GM13976 (cell line): ENCODE measurements at regions not wholly inside any gene's neighbourhood (a gene's known extent, or its start where the extent isn't known, plus 50 kb on each side); places are given as distances from the start of the nearest gene placed in this dataset.

Source experiments
- DNase-seq: peaks from one replicate; pipeline ENCODE4 v3.0.0; 2012; ENCODE audit warnings: low spot score
- in situ Hi-C: fragments of 300-500 bp; cut with MboI; formaldehyde crosslinking; loops from one replicate; pipeline ENCODE4 v1.12.0; 2022; ENCODE audit warnings: low sequenced_read_pairs, mixed read lengths, inconsistent platforms; ENCODE audit not compliant: unreplicated experiment
- TF ChIP-seq, protein P1 (sequence below): IDR thresholded peaks from 2 replicates; pipeline ENCODE4 v1.5.1; 2012; ENCODE audit warnings: borderline replicate concordance, mild to moderate bottlenecking; ENCODE audit not compliant: insufficient read depth; ENCODE audit errors: extremely low read depth, missing control alignments, control extremely low read depth

DNA sequence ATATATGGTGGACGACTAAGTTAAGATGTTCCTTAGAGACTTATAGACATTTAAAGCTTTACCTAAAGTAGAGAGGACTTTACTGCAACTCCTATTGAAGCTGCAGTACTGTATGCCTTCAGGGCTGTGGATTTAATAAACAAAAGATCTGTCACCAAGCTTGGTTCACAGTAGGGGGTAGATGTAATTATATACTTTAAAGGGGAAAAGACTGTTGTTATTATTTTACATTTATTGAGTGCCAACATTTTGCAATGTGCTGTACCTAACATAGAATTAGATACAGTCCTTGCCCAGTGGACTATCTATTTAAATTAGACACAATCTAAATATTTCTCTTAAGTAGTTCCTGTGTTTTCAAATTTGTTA, 67.2 kb downstream of the SLIT2 start:
- DNase-seq: no peak
- TF ChIP-seq, protein P1, sequence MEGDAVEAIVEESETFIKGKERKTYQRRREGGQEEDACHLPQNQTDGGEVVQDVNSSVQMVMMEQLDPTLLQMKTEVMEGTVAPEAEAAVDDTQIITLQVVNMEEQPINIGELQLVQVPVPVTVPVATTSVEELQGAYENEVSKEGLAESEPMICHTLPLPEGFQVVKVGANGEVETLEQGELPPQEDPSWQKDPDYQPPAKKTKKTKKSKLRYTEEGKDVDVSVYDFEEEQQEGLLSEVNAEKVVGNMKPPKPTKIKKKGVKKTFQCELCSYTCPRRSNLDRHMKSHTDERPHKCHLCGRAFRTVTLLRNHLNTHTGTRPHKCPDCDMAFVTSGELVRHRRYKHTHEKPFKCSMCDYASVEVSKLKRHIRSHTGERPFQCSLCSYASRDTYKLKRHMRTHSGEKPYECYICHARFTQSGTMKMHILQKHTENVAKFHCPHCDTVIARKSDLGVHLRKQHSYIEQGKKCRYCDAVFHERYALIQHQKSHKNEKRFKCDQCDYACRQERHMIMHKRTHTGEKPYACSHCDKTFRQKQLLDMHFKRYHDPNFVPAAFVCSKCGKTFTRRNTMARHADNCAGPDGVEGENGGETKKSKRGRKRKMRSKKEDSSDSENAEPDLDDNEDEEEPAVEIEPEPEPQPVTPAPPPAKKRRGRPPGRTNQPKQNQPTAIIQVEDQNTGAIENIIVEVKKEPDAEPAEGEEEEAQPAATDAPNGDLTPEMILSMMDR: no peak
- in situ Hi-C loops: no loop called here

DNA sequence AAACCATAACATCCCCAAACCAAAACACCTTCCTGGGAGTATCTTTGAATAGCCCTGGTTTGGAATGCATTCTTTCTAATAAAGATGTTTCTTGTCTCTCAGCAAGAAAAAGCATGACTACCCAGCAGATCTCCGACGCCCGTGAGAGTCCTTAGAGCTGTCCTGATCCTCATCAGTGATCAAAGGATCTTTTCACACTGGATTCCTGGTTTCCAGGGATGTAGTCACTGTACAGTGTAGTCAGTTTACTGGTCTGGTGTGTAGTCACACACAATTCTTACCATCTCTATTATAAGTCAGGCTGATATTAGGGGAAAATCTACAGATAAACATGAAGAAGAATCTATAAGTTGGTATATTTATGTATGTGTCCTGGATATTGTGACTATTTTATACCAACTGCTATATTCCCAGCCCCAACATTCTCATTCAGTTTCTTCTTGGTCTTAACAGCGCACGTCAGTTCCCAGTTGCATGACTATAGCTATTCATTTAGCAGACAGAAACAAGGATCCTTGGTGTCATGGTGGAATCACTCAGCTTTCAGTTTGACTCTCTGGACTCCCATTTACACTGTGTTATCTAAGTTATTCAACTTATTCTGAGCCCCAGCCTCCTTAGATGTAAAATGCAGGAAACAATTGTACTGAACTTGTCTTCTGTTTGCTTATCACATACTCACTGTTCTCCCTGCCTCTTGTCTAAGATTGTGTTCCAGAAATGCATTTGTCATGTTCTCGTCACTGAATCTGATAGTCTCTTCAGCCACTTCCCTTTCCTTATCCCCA, 68.3 kb downstream of the SLIT2 start:
- in situ Hi-C loops: no loop called here
- TF ChIP-seq, protein P1: no peak
- no peak for DNase-seq

DNA sequence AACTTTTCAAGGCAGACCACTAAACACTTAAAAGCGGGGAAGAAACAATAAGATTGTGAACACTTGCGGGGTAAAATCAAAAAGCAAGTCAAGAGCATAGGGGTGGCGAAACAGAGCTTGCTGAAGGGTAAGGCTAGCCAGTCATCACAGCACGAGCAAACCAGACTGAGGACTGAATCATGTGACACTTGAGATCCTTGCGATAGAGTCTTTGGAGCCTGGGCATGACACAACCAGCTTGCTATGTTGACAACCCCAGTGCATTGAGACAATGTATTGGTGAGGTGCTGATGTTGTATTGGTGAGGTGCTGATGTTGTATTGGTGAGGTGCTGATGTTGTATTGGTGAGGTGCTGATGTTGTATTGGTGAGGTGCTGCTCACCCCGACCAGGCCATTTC, 72.3 kb downstream of the SLIT2 start:
- no peak for DNase-seq
- TF ChIP-seq, protein P1: no peak
- in situ Hi-C loops: no loop called here

DNA sequence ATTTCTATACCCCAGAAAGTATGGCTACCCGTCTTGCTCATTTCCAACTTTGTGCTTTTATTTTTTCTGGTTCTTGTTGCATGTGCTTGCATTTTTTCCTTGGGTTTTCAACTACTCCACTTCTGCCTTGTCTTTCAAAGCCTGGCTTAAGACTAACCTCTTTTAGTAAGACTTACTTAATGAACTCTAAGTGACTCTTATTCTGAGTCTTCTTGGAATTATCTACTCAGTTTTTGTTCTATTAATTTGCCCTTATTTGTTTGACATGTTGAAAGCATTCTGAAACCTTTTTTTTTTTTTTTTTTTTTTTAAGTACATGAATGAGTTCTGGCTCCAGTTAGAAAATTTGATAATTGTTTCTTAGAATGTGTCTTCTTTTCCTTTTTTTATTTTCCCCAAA, 74.8 kb downstream of the SLIT2 start:
- in situ Hi-C loops: no loop called here
- TF ChIP-seq, protein P1: no peak
- no peak for DNase-seq

DNA sequence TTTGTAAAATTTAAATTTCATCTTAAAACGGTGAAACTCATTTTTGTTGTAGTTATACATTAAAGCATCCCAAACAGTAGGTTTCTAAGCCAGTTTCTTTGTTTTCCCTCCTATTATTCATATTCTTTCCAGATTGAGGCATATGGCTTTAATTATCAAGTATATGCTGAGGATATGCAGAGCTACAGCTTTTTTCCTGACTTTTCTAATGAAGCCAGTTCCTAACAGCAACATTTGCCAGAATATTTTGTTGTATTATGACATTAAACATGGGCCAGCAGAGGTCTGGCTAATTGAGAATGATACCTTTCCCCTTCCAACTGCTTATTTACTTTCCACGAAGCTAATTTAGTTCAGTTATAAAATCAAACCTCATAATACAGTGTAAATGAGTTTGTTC, 75.3 kb downstream of the SLIT2 start:
- TF ChIP-seq, protein P1: no peak
- DNase-seq: no peak
- in situ Hi-C loops: no loop called here

DNA sequence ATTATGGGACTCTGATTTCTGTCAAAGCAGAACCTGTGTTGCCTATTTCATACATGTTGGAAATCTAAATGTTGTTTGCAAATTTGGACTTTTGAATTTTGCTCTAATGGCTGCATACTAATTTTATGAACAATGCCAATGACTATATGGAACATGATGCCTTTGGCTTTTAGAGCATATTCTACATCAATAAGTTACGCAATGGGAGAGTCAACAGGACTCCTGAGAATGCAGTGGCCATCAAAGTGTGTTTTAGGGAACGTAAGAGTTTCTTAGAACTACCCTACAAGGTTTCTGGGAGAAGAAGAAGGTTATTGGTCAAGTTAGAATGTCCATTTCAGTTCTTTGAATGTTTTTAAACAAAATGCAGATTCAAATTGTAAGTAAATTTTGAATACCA, 76.1 kb downstream of the SLIT2 start:
- DNase-seq: no peak
- TF ChIP-seq, protein P1: no peak
- in situ Hi-C loops: no loop called here
